Right atrium auricular region (tissue), 2 donors: ENCODE measurements at regions not wholly inside any gene's neighbourhood (a gene's known extent, or its start where the extent isn't known, plus 50 kb on each side); places are given as distances from the start of the nearest gene placed in this dataset.

Source experiments
- DNase-seq: peaks from one replicate; pipeline ENCODE4 v3.0.0-alpha.2; 2019; ENCODE audit warnings: low spot score
- H3K27ac ChIP-seq, 2 donors: fragments of 200-600 bp; sonication (generic); 1 replicate in 1 of 2; 2 replicates in 1 of 2; pipeline ENCODE4 v1.5.1; 2016 to 2019
- H3K27me3 ChIP-seq, 2 donors: fragments of 200-600 bp; sonication (generic); one replicate each; pipeline versions ENCODE4 v1.5.1 to v1.6.0; 2017 to 2019
- H3K36me3 ChIP-seq: fragments of 200-600 bp; sonication (generic); one replicate; pipeline ENCODE4 v1.5.1; 2016
- H3K4me1 ChIP-seq, 2 donors: fragments of 200-600 bp; sonication (generic); one replicate each; pipeline versions ENCODE4 v1.5.1 to v1.6.0; 2017 to 2019
- H3K4me3 ChIP-seq, 2 donors: fragments of 200-600 bp; sonication (generic); 1 replicate in 1 of 2; 2 replicates in 1 of 2; pipeline ENCODE4 v1.5.1; 2017 to 2019; ENCODE audit warnings: mild to moderate bottlenecking in 1 of 2, moderate library complexity in 1 of 2
- H3K9me3 ChIP-seq, 2 donors: fragments of 200-600 bp; sonication (generic); one replicate each; pipeline ENCODE4 v1.5.1; 2019
- CTCF ChIP-seq, 2 donors: fragments of 200-600 bp; sonication (generic); IDR thresholded peaks; one replicate each; pipeline ENCODE4 v1.5.1; 2019; ENCODE audit warnings: antibody characterized with exemption in 2 of 2

GRCh38 chr13:72638059-72638815, 89.2 kb downstream of the MZT1 start:
- DNase-seq = no peak
- H3K9me3 ChIP-seq = no peaks in the 10 kb centered on the region
- H3K27ac ChIP-seq = no peak overlapping the region
- H3K4me1 ChIP-seq = no peaks in the 10 kb centered on the region
- H3K27me3 ChIP-seq = no peaks in the 10 kb centered on the region
- no peak overlapping the region for H3K4me3 ChIP-seq
- no peaks in the 10 kb centered on the region for H3K36me3 ChIP-seq
- no peak for TF ChIP-seq CTCF (IDR thresholded peaks at IDR 0.05)

- DNase-seq = no peak
- Histone ChIP-seq H3K4me1 (no peaks in the 10 kb centered on the region), H3K9me3 (no peaks in the 10 kb centered on the region), H3K27me3 (no peaks in the 10 kb centered on the region), H3K4me3 (no peak overlapping the region), H3K36me3 (no peaks in the 10 kb centered on the region), H3K27ac (no peak overlapping the region)
- TF ChIP-seq CTCF (IDR thresholded peaks at IDR 0.05) = no peak
Observed at GRCh38 chr13:72637561-72637960, 89.9 kb downstream of the MZT1 start.

GRCh38 chr13:72634859-72635258, 92.6 kb downstream of the MZT1 start:
- no peak for TF ChIP-seq CTCF (IDR thresholded peaks at IDR 0.05)
- no peak for DNase-seq
- Histone ChIP-seq H3K27me3 (no peaks in the 10 kb centered on the region), H3K36me3 (no peaks in the 10 kb centered on the region), H3K9me3 (no peaks in the 10 kb centered on the region), H3K27ac (no peak overlapping the region), H3K4me3 (no peak overlapping the region), H3K4me1 (no peaks in the 10 kb centered on the region)

GRCh38 chr13:72622546-72622945, 104.9 kb downstream of the MZT1 start:
- Histone ChIP-seq H3K27me3 (no peaks in the 10 kb centered on the region), H3K27ac (no peak overlapping the region), H3K36me3 (no peaks in the 10 kb centered on the region), H3K4me3 (no peak overlapping the region), H3K9me3 (no peaks in the 10 kb centered on the region), H3K4me1 (no peaks in the 10 kb centered on the region)
- TF ChIP-seq CTCF (IDR thresholded peaks at IDR 0.05) = no peak
- DNase-seq = no peak

GRCh38 chr13:72620874-72621273, 106.6 kb downstream of the MZT1 start:
- no peak overlapping the region for H3K27ac ChIP-seq
- H3K27me3 ChIP-seq = no peaks in the 10 kb centered on the region
- H3K9me3 ChIP-seq = no peaks in the 10 kb centered on the region
- no peaks in the 10 kb centered on the region for H3K4me1 ChIP-seq
- no peak for DNase-seq
- H3K36me3 ChIP-seq = no peaks in the 10 kb centered on the region
- TF ChIP-seq CTCF (IDR thresholded peaks at IDR 0.05) = no peak
- H3K4me3 ChIP-seq = no peak overlapping the region

GRCh38 chr13:72617951-72618350, 109.5 kb downstream of the MZT1 start:
- Histone ChIP-seq H3K4me3 (no peak overlapping the region), H3K9me3 (no peaks in the 10 kb centered on the region), H3K27ac (no peak overlapping the region), H3K4me1 (no peaks in the 10 kb centered on the region), H3K27me3 (no peaks in the 10 kb centered on the region), H3K36me3 (no peaks in the 10 kb centered on the region)
- TF ChIP-seq CTCF (IDR thresholded peaks at IDR 0.05) = no peak
- DNase-seq = no peak
